B cell (primary cell): ENCODE measurements at regions not wholly inside any gene's neighbourhood (a gene's known extent, or its start where the extent isn't known, plus 50 kb on each side); places are given as distances from the start of the nearest gene placed in this dataset.

Experiments
- ATAC-seq: fragments of 200-7000 bp; cut with Tn5 transposase; one replicate; pipeline ENCODE4 v1.10.0; 2021; ENCODE audit warnings: low read depth, mild to moderate bottlenecking, moderate number of reproducible peaks, moderate library complexity
- CTCF ChIA-PET: fragments of 350-600 bp; sonication (Branson Sonifier 250); formaldehyde crosslinking; loops from one replicate; lab custom pipeline; 2021; ENCODE audit warnings: antibody characterized with exemption, inconsistent platforms; lab: Charles Lee
- POLR2A ChIA-PET: fragments of 350-600 bp; sonication (Branson Sonifier 250); formaldehyde crosslinking; loops from one replicate; lab custom pipeline; 2021; ENCODE audit warnings: antibody characterized with exemption; lab: Charles Lee
- DNase-seq: peaks from one replicate; pipeline ENCODE4 v3.0.0; 2013
- H2AFZ ChIP-seq: 2 replicates; pipeline ENCODE4 v1.6.1; 2012; ENCODE audit warnings: mild to moderate bottlenecking, low read depth, low read length; ENCODE audit not compliant: insufficient read depth, poor library complexity, severe bottlenecking
- H3K27ac ChIP-seq, 2 donors: 1 replicate in 1 of 2; 2 replicates in 1 of 2; pipeline ENCODE4 v1.5.1; 2012 to 2013; ENCODE audit warnings: low read length in 2 of 2, mild to moderate bottlenecking in 2 of 2, moderate library complexity in 1 of 2
- H3K27me3 ChIP-seq, 4 experiments: fragments of 200-600 bp in 1 of 4; sonication (generic) in 1 of 4; replicated peaks in 1 of 4; 1 replicate in 2 of 4; 2 replicates in 2 of 4; pipeline versions ENCODE4 v1.6.1 to v1.7.0; 2013 to 2016; ENCODE audit warnings: low read length in 3 of 4, mild to moderate bottlenecking in 2 of 4, mixed read lengths in 1 of 4, moderate library complexity in 1 of 4; ENCODE audit not compliant: insufficient read depth in 4 of 4, control insufficient read depth in 3 of 4; ENCODE audit errors: control extremely low read depth in 1 of 4
- H3K36me3 ChIP-seq, 2 experiments: replicated peaks in 1 of 2; 1 replicate in 1 of 2; 2 replicates in 1 of 2; pipeline versions ENCODE4 v1.6.1 to v1.7.1; 2013; ENCODE audit warnings: low read length in 1 of 2; ENCODE audit not compliant: insufficient read depth in 2 of 2, control insufficient read depth in 1 of 2; ENCODE audit errors: control extremely low read depth in 1 of 2, extremely low read depth in 1 of 2
- H3K4me1 ChIP-seq, 2 donors: fragments of 200-600 bp in 1 of 2; sonication (generic) in 1 of 2; 1 replicate in 1 of 2; 2 replicates in 1 of 2; pipeline versions ENCODE4 v1.5.1 to v1.6.1; 2013 to 2017; ENCODE audit warnings: low read length in 2 of 2; ENCODE audit not compliant: control insufficient read depth in 2 of 2, insufficient read depth in 2 of 2
- H3K4me2 ChIP-seq: replicated peaks from 2 replicates; pipeline ENCODE3; 2012; ENCODE audit warnings: mild to moderate bottlenecking, low read depth, low read length; ENCODE audit not compliant: poor library complexity, severe bottlenecking
- H3K4me3 ChIP-seq, 5 experiments: fragments of 200-600 bp in 1 of 5; sonication (generic) in 1 of 5; 1 replicate in 3 of 5; 2 replicates in 2 of 5; pipeline versions ENCODE4 v1.5.1 to v1.7.0; 2011 to 2016; ENCODE audit warnings: low read length in 4 of 5, mild to moderate bottlenecking in 4 of 5, low read depth in 2 of 5, control low read depth in 1 of 5, moderate library complexity in 1 of 5; ENCODE audit not compliant: insufficient read depth in 1 of 5; ENCODE audit errors: control extremely low read depth in 1 of 5, extremely low read depth in 1 of 5
- H3K79me2 ChIP-seq: fragments of 200-600 bp; sonication (generic); one replicate; pipeline ENCODE4 v1.6.0; 2016; ENCODE audit warnings: low read length; ENCODE audit not compliant: control insufficient read depth, insufficient read depth
- H3K9ac ChIP-seq: fragments of 200-600 bp; sonication (generic); 2 replicates; pipeline ENCODE4 v1.6.1; 2017; ENCODE audit warnings: mild to moderate bottlenecking, low read length, moderate library complexity
- H3K9me3 ChIP-seq, 3 donors: one replicate each; pipeline versions ENCODE4 v1.6.1 to v1.7.1; 2013; ENCODE audit warnings: low read length in 2 of 3; ENCODE audit not compliant: control insufficient read depth in 2 of 3, insufficient read depth in 1 of 3; ENCODE audit errors: control extremely low read depth in 1 of 3
- H4K20me1 ChIP-seq: 2 replicates; pipeline ENCODE4 v1.6.0; 2012; ENCODE audit warnings: mild to moderate bottlenecking, low read length; ENCODE audit not compliant: insufficient read depth, control insufficient read depth, poor library complexity, severe bottlenecking
- H3K27ac Mint-ChIP-seq: one replicate; pipeline ENCODE4 v1.8.0; 2021; ENCODE audit warnings: mixed read lengths
- H3K27me3 Mint-ChIP-seq: one replicate; pipeline ENCODE4 v1.8.0; 2021; ENCODE audit warnings: mixed read lengths
- H3K4me1 Mint-ChIP-seq: one replicate; pipeline ENCODE4 v1.8.0; 2021; ENCODE audit warnings: mixed read lengths
- H3K4me3 Mint-ChIP-seq: one replicate; pipeline ENCODE4 v1.8.0; 2021; ENCODE audit warnings: mixed read lengths
- H3K9me3 Mint-ChIP-seq: one replicate; pipeline ENCODE4 v1.8.0; 2022; ENCODE audit warnings: mixed read lengths; ENCODE audit not compliant: insufficient read depth
- EZH2 ChIP-seq: IDR thresholded peaks from 2 replicates; pipeline ENCODE4 v1.6.1; 2012; ENCODE audit warnings: borderline replicate concordance, low read depth, mild to moderate bottlenecking, moderate library complexity, low read length; ENCODE audit not compliant: insufficient read depth, poor library complexity, severe bottlenecking
- WGBS: methylation state at CpG from one replicate; pipeline ENCODE4 v1.1.5; 2013; ENCODE audit warnings: missing lambda C conversion rate; ENCODE audit not compliant: insufficient coverage; 5-methylcytosine and 5-hydroxymethylcytosine counted together
- intact Hi-C: fragments of 100-400 bp; cut with micrococcal nuclease; formaldehyde crosslinking; loops from one replicate; pipeline ENCODE4 v1.10.0; 2022
- TF ChIP-seq, protein P1 (sequence below): fragments of 200-600 bp; IDR thresholded peaks from one replicate; pipeline ENCODE4 v1.8.0; 2022; ENCODE audit warnings: antibody characterized with exemption, mild to moderate bottlenecking

DNA sequence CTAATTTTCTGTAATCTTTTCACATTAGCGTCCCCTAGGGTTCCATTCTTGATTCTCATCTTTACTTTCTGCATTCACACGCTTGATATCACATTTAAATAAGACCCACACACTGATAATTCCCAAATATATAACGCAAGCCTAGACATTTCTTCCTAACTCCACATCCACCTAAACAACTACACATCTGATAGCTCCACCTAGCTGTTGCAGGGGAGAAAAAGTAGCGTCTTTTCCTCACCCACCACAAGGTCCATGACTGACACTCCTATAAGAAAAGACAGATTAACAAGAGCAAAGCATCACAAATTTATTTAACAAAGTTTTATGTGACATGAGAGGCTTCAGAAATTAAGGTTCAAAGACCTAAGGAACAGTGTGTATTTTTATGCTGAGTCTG is 862.2 kb upstream of the DDX18 start:
- H3K9ac ChIP-seq = no peak overlapping the region
- no peaks in the 10 kb centered on the region for H4K20me1 ChIP-seq
- TF ChIP-seq EZH2 = no peak
- TF ChIP-seq, protein P1, sequence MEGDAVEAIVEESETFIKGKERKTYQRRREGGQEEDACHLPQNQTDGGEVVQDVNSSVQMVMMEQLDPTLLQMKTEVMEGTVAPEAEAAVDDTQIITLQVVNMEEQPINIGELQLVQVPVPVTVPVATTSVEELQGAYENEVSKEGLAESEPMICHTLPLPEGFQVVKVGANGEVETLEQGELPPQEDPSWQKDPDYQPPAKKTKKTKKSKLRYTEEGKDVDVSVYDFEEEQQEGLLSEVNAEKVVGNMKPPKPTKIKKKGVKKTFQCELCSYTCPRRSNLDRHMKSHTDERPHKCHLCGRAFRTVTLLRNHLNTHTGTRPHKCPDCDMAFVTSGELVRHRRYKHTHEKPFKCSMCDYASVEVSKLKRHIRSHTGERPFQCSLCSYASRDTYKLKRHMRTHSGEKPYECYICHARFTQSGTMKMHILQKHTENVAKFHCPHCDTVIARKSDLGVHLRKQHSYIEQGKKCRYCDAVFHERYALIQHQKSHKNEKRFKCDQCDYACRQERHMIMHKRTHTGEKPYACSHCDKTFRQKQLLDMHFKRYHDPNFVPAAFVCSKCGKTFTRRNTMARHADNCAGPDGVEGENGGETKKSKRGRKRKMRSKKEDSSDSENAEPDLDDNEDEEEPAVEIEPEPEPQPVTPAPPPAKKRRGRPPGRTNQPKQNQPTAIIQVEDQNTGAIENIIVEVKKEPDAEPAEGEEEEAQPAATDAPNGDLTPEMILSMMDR = no peak
- DNase-seq (no peak), ATAC-seq (no peak)
- ChIA-PET POLR2A (no interaction called here), CTCF (no interaction called here)
- H3K27me3 Mint-ChIP-seq = no peaks in the 10 kb centered on the region
- H3K36me3 ChIP-seq = no peaks in the 10 kb centered on the region
- H3K4me2 ChIP-seq = no peak overlapping the region
- H3K27ac ChIP-seq = no peak overlapping the region
- H3K4me1 ChIP-seq = no peaks in the 10 kb centered on the region
- intact Hi-C loops = no loop called here
- H3K27me3 ChIP-seq = no peaks in the 10 kb centered on the region
- H3K4me3 Mint-ChIP-seq = no peak overlapping the region
- peaks cover 0 to 4% (median 0%) of the 10 kb centered on the region in 3 donors for H3K9me3 ChIP-seq
- H3K27ac Mint-ChIP-seq = no peak overlapping the region
- no peak overlapping the region for H2AFZ ChIP-seq
- no peaks in the 10 kb centered on the region for H3K4me1 Mint-ChIP-seq
- 40% methylated on average over 2 of the region's 4 CpGs for WGBS
- peaks cover 3% of the 10 kb centered on the region for H3K9me3 Mint-ChIP-seq
- no peaks in the 10 kb centered on the region for H3K79me2 ChIP-seq
- H3K4me3 ChIP-seq = no peak overlapping the region

DNA sequence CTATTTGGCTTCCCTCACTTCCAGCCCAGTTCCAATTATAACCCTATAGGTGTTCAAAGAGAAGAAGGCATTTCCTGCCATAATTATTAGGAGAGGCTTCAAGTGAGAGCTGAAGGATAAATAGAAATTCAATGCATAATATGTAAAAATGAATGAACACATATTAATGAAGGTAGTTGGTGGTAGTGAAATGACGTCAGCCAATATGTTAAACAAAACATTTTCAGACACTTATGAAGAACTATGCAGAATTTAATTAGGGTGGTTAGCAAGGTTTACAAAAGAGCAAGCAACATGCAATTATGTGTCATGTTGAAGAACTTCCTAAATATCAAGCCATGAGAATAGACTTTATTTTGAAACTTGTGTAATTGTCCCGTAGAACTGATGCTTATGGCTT is 858.8 kb upstream of the DDX18 start:
- Histone ChIP-seq H3K9me3 (peaks cover 0 to 4% (median 0%) of the 10 kb centered on the region in 3 donors), H3K36me3 (no peaks in the 10 kb centered on the region), H4K20me1 (no peaks in the 10 kb centered on the region), H2AFZ (no peak overlapping the region), H3K4me1 (no peaks in the 10 kb centered on the region), H3K79me2 (no peaks in the 10 kb centered on the region), H3K4me2 (no peak overlapping the region), H3K4me3 (no peak overlapping the region), H3K27ac (no peak overlapping the region), H3K27me3 (no peaks in the 10 kb centered on the region), H3K9ac (no peak overlapping the region)
- Mint-ChIP-seq H3K9me3 (peaks cover 3% of the 10 kb centered on the region), H3K27ac (no peak overlapping the region), H3K4me3 (no peak overlapping the region), H3K27me3 (no peaks in the 10 kb centered on the region), H3K4me1 (no peaks in the 10 kb centered on the region)
- ATAC-seq (no peak), DNase-seq (no peak)
- TF ChIP-seq EZH2 = no peak
- TF ChIP-seq, protein P1 = no peak
- WGBS = 60% methylated on average over 1 of the region's 2 CpGs
- intact Hi-C loops = no loop called here
- POLR2A ChIA-PET = no interaction called here
- CTCF ChIA-PET = no interaction called here
